ACC112 (cell line): ENCODE measurements at regions not wholly inside any gene's neighbourhood (a gene's known extent, or its start where the extent isn't known, plus 50 kb on each side); places are given as distances from the start of the nearest gene placed in this dataset.

Experiments used
- H2AFZ ChIP-seq: fragments of 200-600 bp; sonication (generic); one replicate; pipeline ENCODE4 v1.6.0; 2017; ENCODE audit warnings: antibody characterized with exemption, low read length; ENCODE audit not compliant: unreplicated experiment
- H3K27ac ChIP-seq: fragments of 200-600 bp; sonication (generic); 2 replicates; pipeline ENCODE4 v1.5.1; 2014; ENCODE audit warnings: low read depth, mild to moderate bottlenecking, antibody characterized with exemption, low read length, moderate library complexity
- H3K27me3 ChIP-seq: fragments of 200-600 bp; sonication (generic); 2 replicates; pipeline ENCODE4 v1.6.1; 2014; ENCODE audit warnings: mild to moderate bottlenecking, antibody characterized with exemption, low read length, moderate library complexity, mixed read lengths; ENCODE audit not compliant: insufficient read depth
- H3K36me3 ChIP-seq: fragments of 200-600 bp; sonication (generic); 2 replicates; pipeline ENCODE4 v1.6.1; 2016; ENCODE audit warnings: mild to moderate bottlenecking, antibody characterized with exemption, low read length, moderate library complexity, mixed read lengths; ENCODE audit not compliant: insufficient read depth
- H3K4me1 ChIP-seq: fragments of 200-600 bp; sonication (generic); one replicate; pipeline ENCODE4 v1.6.1; 2016; ENCODE audit warnings: low read length, mixed read lengths; ENCODE audit not compliant: insufficient read depth, unreplicated experiment, control insufficient read depth
- H3K4me3 ChIP-seq: fragments of 200-600 bp; sonication (generic); 2 replicates; pipeline ENCODE4 v1.5.1; 2014; ENCODE audit warnings: mild to moderate bottlenecking, low read depth, low read length
- H3K79me2 ChIP-seq: fragments of 200-600 bp; sonication (generic); one replicate; pipeline ENCODE4 v1.6.0; 2016; ENCODE audit warnings: low read length; ENCODE audit not compliant: control insufficient read depth, unreplicated experiment, insufficient read depth

- Histone ChIP-seq H3K27ac (no peak overlapping the region), H3K36me3 (peaks cover 24% of the 10 kb centered on the region), H3K27me3 (no peaks in the 10 kb centered on the region), H3K4me3 (no peak overlapping the region), H3K4me1 (no peaks in the 10 kb centered on the region), H2AFZ (no peak overlapping the region), H3K79me2 (no peaks in the 10 kb centered on the region)
Measured at GRCh38 chr7:22962775-22963350, 51.1 kb downstream of the HYCC1 start.

- Histone ChIP-seq H3K36me3 (peaks cover 21% of the 10 kb centered on the region), H3K4me3 (no peak overlapping the region), H2AFZ (no peak overlapping the region)
Measured at GRCh38 chr7:22958742-22959141, 55.2 kb downstream of the HYCC1 start.

GRCh38 chr7:22954251-22954650 is 59.7 kb downstream of the HYCC1 start:
- Histone ChIP-seq H3K27ac (no peak overlapping the region), H3K4me1 (no peaks in the 10 kb centered on the region), H2AFZ (no peak overlapping the region), H3K79me2 (no peaks in the 10 kb centered on the region), H3K27me3 (no peaks in the 10 kb centered on the region), H3K4me3 (no peak overlapping the region), H3K36me3 (peaks cover 16% of the 10 kb centered on the region)

More at GRCh38 chr7:22958742-22959141, 55.2 kb downstream of the HYCC1 start:
- Histone ChIP-seq H3K79me2 (no peaks in the 10 kb centered on the region), H3K27ac (no peak overlapping the region), H3K27me3 (no peaks in the 10 kb centered on the region), H3K4me1 (no peaks in the 10 kb centered on the region)

- Histone ChIP-seq H3K27me3 (no peaks in the 10 kb centered on the region), H3K36me3 (peaks cover 4% of the 10 kb centered on the region), H3K4me1 (no peaks in the 10 kb centered on the region), H3K27ac (no peak overlapping the region), H3K4me3 (no peak overlapping the region), H3K79me2 (no peaks in the 10 kb centered on the region), H2AFZ (no peak overlapping the region)
Measured at GRCh38 chr7:22952306-22953015, 61.5 kb downstream of the HYCC1 start.

DNA sequence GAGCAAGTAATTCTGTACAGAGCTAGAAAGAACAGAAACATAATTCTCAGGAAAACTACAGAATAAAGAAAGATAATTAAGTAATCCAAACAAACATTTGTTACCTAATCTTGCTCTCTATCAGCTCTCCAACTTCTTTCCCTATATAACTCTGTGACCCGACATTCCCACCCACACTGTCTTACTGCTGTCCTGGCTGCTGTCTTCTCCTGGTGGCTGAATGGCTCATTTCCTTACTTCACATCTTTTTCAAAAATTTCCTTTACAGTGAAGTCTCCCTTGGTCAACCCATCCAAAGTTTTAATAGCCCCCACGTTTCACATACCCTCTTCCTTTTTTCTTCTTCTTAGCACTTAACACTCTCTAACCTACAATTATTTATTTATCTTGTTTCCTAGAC is 64.0 kb downstream of the HYCC1 start:
- Histone ChIP-seq H3K4me3 (no peak overlapping the region), H3K79me2 (no peaks in the 10 kb centered on the region), H3K4me1 (no peaks in the 10 kb centered on the region), H3K27me3 (no peaks in the 10 kb centered on the region), H2AFZ (no peak overlapping the region), H3K36me3 (peaks cover 8% of the 10 kb centered on the region), H3K27ac (no peak overlapping the region)

DNA sequence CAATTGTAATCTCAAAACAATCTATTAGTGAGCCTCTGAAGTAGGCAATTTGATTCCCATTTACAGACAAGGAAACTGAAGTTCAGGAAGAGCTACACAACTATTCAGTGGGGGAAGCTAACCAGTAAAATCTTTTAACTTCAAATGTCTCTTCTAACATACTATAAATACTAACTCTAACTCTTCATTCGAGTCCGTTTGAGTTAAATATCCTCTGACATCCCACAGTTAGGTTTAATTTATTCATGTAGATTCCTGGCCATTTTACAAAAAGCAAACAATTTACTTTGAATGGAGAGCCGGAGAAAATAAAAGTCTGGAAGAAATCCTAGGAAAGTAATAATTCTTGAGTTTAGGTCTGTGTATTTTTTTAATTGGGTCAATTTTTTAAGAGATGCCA is 64.7 kb downstream of the HYCC1 start:
- peaks cover 8% of the 10 kb centered on the region for H3K36me3 ChIP-seq
- H2AFZ ChIP-seq = no peak overlapping the region
- H3K79me2 ChIP-seq = no peaks in the 10 kb centered on the region
- H3K27ac ChIP-seq = no peak overlapping the region
- peaks cover 3% of the 10 kb centered on the region for H3K4me1 ChIP-seq
- H3K4me3 ChIP-seq = no peak overlapping the region
- no peaks in the 10 kb centered on the region for H3K27me3 ChIP-seq

- Histone ChIP-seq H3K27ac (no peak overlapping the region), H3K36me3 (peaks cover 8% of the 10 kb centered on the region)
Measured at GRCh38 chr7:22948770-22949169, 65.2 kb downstream of the HYCC1 start.

DNA sequence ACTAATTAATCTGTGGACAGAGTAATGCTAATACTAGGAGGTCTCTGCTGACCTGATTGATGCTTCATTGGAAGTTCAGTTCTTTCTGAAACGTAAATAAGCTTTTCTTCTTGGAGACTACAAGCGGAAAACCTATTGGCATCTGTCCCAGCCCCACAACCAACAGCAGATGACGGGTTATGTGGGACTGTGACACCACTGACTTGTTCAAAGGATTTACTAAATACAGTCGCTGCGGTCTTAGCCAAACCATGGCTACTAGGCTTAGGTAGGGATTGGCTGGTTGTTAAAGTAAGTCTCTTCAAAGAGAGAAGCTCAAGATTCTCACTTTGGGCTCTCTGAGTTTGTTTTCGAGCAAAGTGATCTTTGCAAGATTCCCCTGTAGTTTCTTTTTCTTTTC is 68.3 kb downstream of the HYCC1 start:
- no peak overlapping the region for H2AFZ ChIP-seq
- H3K4me3 ChIP-seq = no peak overlapping the region
- H3K27ac ChIP-seq = no peak overlapping the region
- H3K79me2 ChIP-seq = no peaks in the 10 kb centered on the region
- H3K36me3 ChIP-seq = peaks cover 12% of the 10 kb centered on the region
- no peaks in the 10 kb centered on the region for H3K27me3 ChIP-seq
- H3K4me1 ChIP-seq = peaks cover 4% of the 10 kb centered on the region

More at GRCh38 chr7:22948770-22949169, 65.2 kb downstream of the HYCC1 start:
- Histone ChIP-seq H3K4me3 (no peak overlapping the region), H3K4me1 (peaks cover 4% of the 10 kb centered on the region), H3K79me2 (no peaks in the 10 kb centered on the region), H2AFZ (no peak overlapping the region), H3K27me3 (no peaks in the 10 kb centered on the region)

DNA sequence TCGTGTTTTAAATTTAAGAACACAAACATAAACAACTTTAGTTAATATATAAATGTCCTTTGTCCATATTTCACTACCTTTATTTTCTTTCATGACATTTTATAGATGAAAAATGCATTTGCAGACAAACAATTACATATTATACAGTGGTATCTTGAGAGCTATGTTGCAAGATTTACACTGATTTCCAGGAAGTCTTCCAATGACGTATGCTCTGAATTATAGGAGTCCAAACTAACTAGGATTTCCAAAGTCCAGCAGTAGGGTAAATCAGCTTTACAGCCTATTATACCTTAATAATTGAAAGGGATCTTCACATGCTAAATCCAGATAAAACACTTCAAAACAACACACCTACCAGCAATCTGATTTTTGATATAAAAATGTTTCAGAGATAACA is 69.4 kb downstream of the HYCC1 start:
- peaks cover 4% of the 10 kb centered on the region for H3K4me1 ChIP-seq
- H2AFZ ChIP-seq = no peak overlapping the region
- peak overlapping the region; percentile 31 for H3K27ac ChIP-seq
- no peaks in the 10 kb centered on the region for H3K79me2 ChIP-seq
- no peaks in the 10 kb centered on the region for H3K27me3 ChIP-seq
- H3K36me3 ChIP-seq = peaks cover 14% of the 10 kb centered on the region
- no peak overlapping the region for H3K4me3 ChIP-seq

DNA sequence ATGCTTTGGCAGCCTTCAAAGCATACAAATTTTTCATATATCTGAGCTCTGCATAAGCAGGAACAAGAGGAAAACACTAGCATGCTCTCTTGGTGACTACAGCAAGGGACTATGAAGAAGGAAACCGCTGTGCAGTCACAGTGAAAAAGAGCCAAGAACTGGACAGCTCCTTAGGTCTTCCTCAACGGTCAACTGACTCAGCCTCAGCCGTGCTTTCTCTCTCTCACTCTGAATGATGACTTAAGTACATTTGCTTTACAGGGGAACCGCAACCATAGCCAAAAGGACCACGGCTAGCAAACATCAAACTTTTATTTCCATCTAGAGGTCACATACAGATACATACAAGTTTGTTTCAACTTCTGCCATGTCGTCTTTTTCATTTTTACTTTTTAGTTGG is 69.9 kb downstream of the HYCC1 start:
- Histone ChIP-seq H3K27me3 (no peaks in the 10 kb centered on the region), H3K36me3 (peaks cover 14% of the 10 kb centered on the region), H3K79me2 (no peaks in the 10 kb centered on the region), H3K4me3 (no peak overlapping the region), H3K27ac (peak overlapping the region; percentile 31), H2AFZ (no peak overlapping the region), H3K4me1 (peaks cover 4% of the 10 kb centered on the region)

DNA sequence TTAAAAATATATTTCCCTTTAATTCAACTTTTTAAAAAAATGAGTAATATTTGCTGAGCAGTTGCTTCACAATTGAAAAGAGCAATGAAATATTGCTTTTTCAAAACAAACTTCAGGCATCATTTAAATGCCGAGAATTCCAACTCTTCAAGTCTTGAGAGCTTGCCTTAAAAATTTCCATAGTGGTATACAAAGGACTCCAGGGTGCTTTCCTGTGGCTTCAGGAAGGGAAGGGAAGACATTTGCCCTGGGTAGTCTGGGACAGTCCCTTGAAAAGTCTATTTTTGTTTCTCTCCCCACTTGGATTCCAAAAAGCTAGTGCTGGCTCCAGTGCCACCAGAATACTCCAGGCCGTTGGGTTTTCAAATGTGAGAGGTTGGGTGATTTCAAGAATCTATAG is 71.7 kb downstream of the HYCC1 start:
- H2AFZ ChIP-seq = no peak overlapping the region
- no peaks in the 10 kb centered on the region for H3K79me2 ChIP-seq
- no peaks in the 10 kb centered on the region for H3K27me3 ChIP-seq
- H3K4me1 ChIP-seq = peaks cover 4% of the 10 kb centered on the region
- H3K4me3 ChIP-seq = no peak overlapping the region
- peaks cover 14% of the 10 kb centered on the region for H3K36me3 ChIP-seq
- H3K27ac ChIP-seq = no peak overlapping the region
